Gastrocnemius medialis (tissue), 4 donors: ENCODE measurements at regions not wholly inside any gene's neighbourhood (a gene's known extent, or its start where the extent isn't known, plus 50 kb on each side); places are given as distances from the start of the nearest gene placed in this dataset.
"Not testable (repeated sequence)": the region's sequence is repeated elsewhere in the genome, so short reads cannot be mapped to it uniquely, and the experiment has no call there.

ENCODE experiments used
- ATAC-seq, 2 donors: fragments of 150-250 bp; one replicate each; pipeline ENCODE4 v1.9.1; 2016
- DNase-seq, 2 donors: peaks; one replicate each; pipeline ENCODE4 v3.0.0-alpha.2; 2019
- H3K27ac ChIP-seq, 4 donors: fragments of 200-600 bp; sonication (generic); 1 replicate in 1 of 4; 2 replicates in 3 of 4; pipeline ENCODE4 v1.5.1; 2016 to 2018; ENCODE audit warnings: mild to moderate bottlenecking in 2 of 4, moderate library complexity in 1 of 4
- H3K27me3 ChIP-seq, 3 donors: fragments of 200-600 bp; sonication (generic) in 2 of 3; 1 replicate in 1 of 3; 2 replicates in 2 of 3; pipeline versions ENCODE4 v1.5.1 to v1.6.0; 2016 to 2019; ENCODE audit warnings: mild to moderate bottlenecking in 1 of 3, moderate library complexity in 1 of 3
- H3K36me3 ChIP-seq, 2 donors: fragments of 200-600 bp; sonication (generic) in 1 of 2; one replicate each; pipeline ENCODE4 v1.5.1; 2017 to 2018
- H3K4me1 ChIP-seq, 2 donors: fragments of 200-600 bp; sonication (generic) in 1 of 2; one replicate each; pipeline ENCODE4 v1.5.1; 2016 to 2017; ENCODE audit warnings: mild to moderate bottlenecking in 2 of 2
- H3K4me3 ChIP-seq, 4 donors: fragments of 200-600 bp; sonication (generic) in 3 of 4; 1 replicate in 1 of 4; 2 replicates in 3 of 4; pipeline ENCODE4 v1.5.1; 2016 to 2019; ENCODE audit warnings: mild to moderate bottlenecking in 2 of 4
- H3K9me3 ChIP-seq, 3 donors: fragments of 200-600 bp; sonication (generic) in 2 of 3; 1 replicate in 1 of 3; 2 replicates in 2 of 3; pipeline ENCODE4 v1.5.1; 2016 to 2019
- CTCF ChIP-seq, 5 experiments: fragments of 450-650 bp in 3 of 5; fragments of 200-600 bp in 2 of 5; sonication (generic) in 2 of 5; IDR thresholded peaks in 4 of 5; conservative IDR thresholded peaks in 1 of 5; 1 replicate in 4 of 5; 2 replicates in 1 of 5; pipeline ENCODE4 v1.5.1; 2016 to 2019; ENCODE audit warnings: antibody characterized with exemption in 5 of 5, mild to moderate bottlenecking in 3 of 5, moderate library complexity in 3 of 5
- POLR2A ChIP-seq, 2 donors: fragments of 450-650 bp; IDR thresholded peaks; one replicate each; pipeline ENCODE4 v1.6.1; 2017; ENCODE audit warnings: antibody characterized with exemption in 2 of 2, mild to moderate bottlenecking in 2 of 2, moderate library complexity in 2 of 2
- in situ Hi-C, 4 donors: fragments of 200-750 bp; cut with MboI; loops; one replicate each; pipeline versions ENCODE4 v1.15.0 to v1.8.0; 2017; ENCODE audit warnings: low sequenced_read_pairs in 4 of 4
- intact Hi-C: fragments of 100-400 bp; cut with DNase I; formaldehyde crosslinking; loops from one replicate; pipeline ENCODE4 v1.15.1; 2023; ENCODE audit warnings: low total_unique reads

DNA sequence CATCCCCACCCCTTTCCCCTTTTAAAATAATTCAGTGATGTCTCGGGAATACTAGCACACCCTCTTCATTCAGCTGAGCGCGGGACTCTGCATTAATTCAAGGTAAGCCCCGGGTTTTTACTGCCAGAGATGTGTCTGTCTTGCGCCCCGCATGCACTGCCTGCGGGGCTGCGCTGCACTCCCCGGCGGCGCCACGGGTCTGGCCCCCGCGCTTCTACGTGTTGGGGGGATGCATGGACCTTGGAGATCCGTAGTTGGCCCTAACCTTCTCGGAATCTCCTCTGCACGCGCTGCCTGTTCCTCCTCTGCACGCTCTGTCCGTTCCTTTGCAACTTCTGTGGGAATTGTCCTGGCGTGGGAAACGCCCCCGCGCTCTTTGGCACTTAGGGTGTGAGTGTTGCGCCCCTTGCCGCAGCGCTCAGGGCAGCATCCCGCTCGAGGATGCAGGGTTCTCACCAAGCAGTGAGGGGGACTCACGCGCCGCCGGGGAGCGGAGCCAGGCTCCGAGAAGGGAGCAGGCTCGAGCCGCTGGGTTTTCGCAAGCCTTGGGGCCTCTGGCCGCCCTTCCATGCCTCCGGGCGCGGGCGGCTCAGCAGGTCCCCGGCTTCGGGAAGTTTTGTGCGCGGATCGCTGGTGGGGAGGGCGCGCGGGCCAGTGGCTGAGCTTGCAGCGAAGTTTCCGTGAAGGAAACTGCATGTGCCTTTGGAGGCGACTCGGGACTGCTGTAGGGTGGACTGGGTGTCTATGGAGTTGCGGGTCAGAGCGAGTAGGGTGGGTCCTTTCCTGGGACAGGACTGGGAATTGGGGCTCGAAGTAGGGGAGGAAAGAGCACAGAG lies 165.1 kb upstream of the CACNA1E start:
- ATAC-seq (no peak), DNase-seq (no peak)
- Histone ChIP-seq H3K4me1 (peaks cover 0 to 3% of the 10 kb centered on the region in 2 donors), H3K36me3 (no peaks in the 10 kb centered on the region), H3K9me3 (no peaks in the 10 kb centered on the region), H3K27ac (no peak overlapping the region), H3K4me3 (no peak overlapping the region), H3K27me3 (peaks cover 50 to 66% (median 57%) of the 10 kb centered on the region in 3 donors)
- in situ Hi-C loops (no loop called here), intact Hi-C loops (no loop called here)
- TF ChIP-seq CTCF (IDR thresholded peaks at IDR 0.05 in 4 of 5, conservative IDR thresholded peaks at IDR 0.05 in 1 of 5) (no peak), POLR2A (IDR thresholded peaks at IDR 0.05) (no peak)

GRCh38 chr1:181318858-181319235 lies 164.5 kb upstream of the CACNA1E start:
- Histone ChIP-seq H3K4me1 (peaks cover 0 to 3% of the 10 kb centered on the region in 2 donors), H3K36me3 (no peaks in the 10 kb centered on the region), H3K4me3 (no peak overlapping the region), H3K27ac (no peak overlapping the region), H3K9me3 (no peaks in the 10 kb centered on the region), H3K27me3 (peaks cover 50 to 62% (median 51%) of the 10 kb centered on the region in 3 donors)
- intact Hi-C loops: no loop called here
- ATAC-seq (no peak), DNase-seq (no peak)
- in situ Hi-C loops: no loop called here
- TF ChIP-seq POLR2A (IDR thresholded peaks at IDR 0.05): no peak
- TF ChIP-seq CTCF (IDR thresholded peaks at IDR 0.05 in 4 of 5, conservative IDR thresholded peaks at IDR 0.05 in 1 of 5): no peak

DNA sequence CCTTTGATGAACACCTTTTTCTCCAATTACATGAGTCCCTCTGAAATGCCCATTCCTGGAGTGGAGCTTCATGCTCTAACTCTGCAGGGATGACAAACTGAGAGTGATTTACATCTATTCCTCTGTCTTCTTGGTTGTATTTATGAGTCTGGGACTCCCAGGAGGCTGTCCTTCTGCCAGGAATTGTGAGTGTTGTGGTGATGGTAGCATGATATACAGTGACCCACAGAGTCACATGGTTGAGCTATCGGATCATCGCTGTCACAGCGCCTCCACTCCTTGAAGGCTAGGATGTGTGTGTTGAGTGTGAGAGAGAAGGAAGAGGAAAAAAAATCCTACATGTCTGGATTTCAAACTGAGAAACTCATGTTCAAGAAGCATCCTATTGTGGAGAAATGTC lies 163.4 kb upstream of the CACNA1E start:
- Histone ChIP-seq H3K4me3 (no peak overlapping the region), H3K27me3 (peaks cover 42 to 51% (median 43%) of the 10 kb centered on the region in 3 donors), H3K9me3 (no peaks in the 10 kb centered on the region), H3K27ac (no peak overlapping the region), H3K36me3 (no peaks in the 10 kb centered on the region), H3K4me1 (peaks cover 0 to 3% of the 10 kb centered on the region in 2 donors)
- intact Hi-C loops: no loop called here
- no peak for DNase-seq
- in situ Hi-C loops: no loop called here
- TF ChIP-seq CTCF (IDR thresholded peaks at IDR 0.05 in 4 of 5, conservative IDR thresholded peaks at IDR 0.05 in 1 of 5): no peak
- no peak for TF ChIP-seq POLR2A (IDR thresholded peaks at IDR 0.05)
- ATAC-seq: no peak

GRCh38 chr1:181324797-181325616 lies 158.3 kb upstream of the CACNA1E start:
- Histone ChIP-seq H3K9me3 (no peaks in the 10 kb centered on the region), H3K36me3 (no peaks in the 10 kb centered on the region), H3K27me3 (peaks cover 5 to 9% (median 8%) of the 10 kb centered on the region in 3 donors), H3K27ac (no peak overlapping the region), H3K4me3 (no peak overlapping the region), H3K4me1 (no peaks in the 10 kb centered on the region)
- in situ Hi-C loops (no loop called here), intact Hi-C loops (no loop called here)
- no peak for TF ChIP-seq CTCF (IDR thresholded peaks at IDR 0.05 in 4 of 5, conservative IDR thresholded peaks at IDR 0.05 in 1 of 5)
- no peak for TF ChIP-seq POLR2A (IDR thresholded peaks at IDR 0.05)
- no peak for ATAC-seq
- no peak for DNase-seq

- not testable (repeated sequence) for H3K27ac ChIP-seq, DNase-seq
These were observed 157.6 kb upstream of the CACNA1E start for GRCh38 chr1:181325765-181326164.

More at GRCh38 chr1:181325765-181326164, 157.6 kb upstream of the CACNA1E start:
- in situ Hi-C loops, H3K4me3 ChIP-seq, H3K4me1 ChIP-seq, intact Hi-C loops, H3K36me3 ChIP-seq, H3K27me3 ChIP-seq, ATAC-seq, H3K9me3 ChIP-seq: not testable (repeated sequence)
